Neural cell (in vitro differentiated cells): ENCODE measurements at regions not wholly inside any gene's neighbourhood (a gene's known extent, or its start where the extent isn't known, plus 50 kb on each side); places are given as distances from the start of the nearest gene placed in this dataset.

Experiments used
- H2AFZ ChIP-seq: fragments of 200-600, 300-800 bp; sonication (generic), shearing (Covaris generic); 2 replicates; pipeline ENCODE4 v1.6.0; 2014; ENCODE audit warnings: low read depth, mild to moderate bottlenecking, antibody characterized with exemption, low read length, moderate library complexity
- H3F3A ChIP-seq: fragments of 200-600 bp; shearing (Covaris generic); 2 replicates; pipeline ENCODE4 v1.6.1; 2016; ENCODE audit warnings: mild to moderate bottlenecking, moderate library complexity, mixed read lengths, antibody characterized with exemption, low read length; ENCODE audit not compliant: insufficient read depth, poor library complexity, severe bottlenecking
- H3K27ac ChIP-seq: fragments of 200-600, 300-800 bp; sonication (generic), shearing (Covaris generic); 2 replicates; pipeline ENCODE4 v1.5.1; 2014; ENCODE audit warnings: mild to moderate bottlenecking, low read length, moderate library complexity
- H3K27me3 ChIP-seq: fragments of 300-800, 200-600 bp; sonication (generic), shearing (Covaris generic); 2 replicates; pipeline ENCODE4 v1.6.0; 2014; ENCODE audit warnings: mild to moderate bottlenecking, low read depth, low read length, moderate library complexity; ENCODE audit not compliant: insufficient read depth
- H3K36me3 ChIP-seq: fragments of 300-800, 200-600 bp; sonication (generic), shearing (Covaris generic); 2 replicates; pipeline ENCODE4 v1.5.1; 2014; ENCODE audit warnings: mild to moderate bottlenecking, antibody characterized with exemption, low read length, moderate library complexity; ENCODE audit not compliant: insufficient read depth
- H3K4me2 ChIP-seq: fragments of 300-800, 200-600 bp; sonication (generic), shearing (Covaris generic); 2 replicates; pipeline ENCODE4 v1.6.0; 2014; ENCODE audit warnings: mild to moderate bottlenecking, low read length
- H3K4me3 ChIP-seq: fragments of 300-800, 200-600 bp; sonication (generic), shearing (Covaris generic); 2 replicates; pipeline ENCODE4 v1.5.1; 2014; ENCODE audit warnings: mild to moderate bottlenecking, low read length, moderate library complexity
- H3K79me2 ChIP-seq: fragments of 200-600 bp; shearing (Covaris generic); replicated peaks from 2 replicates; pipeline ENCODE4 v1.6.0; 2014; ENCODE audit warnings: mild to moderate bottlenecking, low read length, moderate library complexity; ENCODE audit not compliant: insufficient read depth
- H3K9ac ChIP-seq: fragments of 300-800, 200-600 bp; sonication (generic), shearing (Covaris generic); 2 replicates; pipeline ENCODE4 v1.6.1; 2016; ENCODE audit warnings: mild to moderate bottlenecking, low read length, mixed read lengths
- H3K9me2 ChIP-seq: fragments of 200-600 bp; shearing (Covaris generic); 2 replicates; pipeline ENCODE4 v1.6.1; 2016; ENCODE audit warnings: mild to moderate bottlenecking, low read length, mixed read lengths; ENCODE audit not compliant: insufficient read depth
- H3K9me3 ChIP-seq: fragments of 200-600, 300-800 bp; sonication (generic), shearing (Covaris generic); 2 replicates; pipeline ENCODE4 v1.6.1; 2016; ENCODE audit warnings: mild to moderate bottlenecking, mixed run types, low read length, moderate library complexity, mixed read lengths
- H4K20me1 ChIP-seq: fragments of 200-600 bp; shearing (Covaris generic); 2 replicates; pipeline ENCODE4 v1.6.1; 2016; ENCODE audit warnings: mild to moderate bottlenecking, mixed run types; ENCODE audit not compliant: insufficient read depth
- CTCF ChIP-seq: fragments of 450-650 bp; IDR thresholded peaks from 2 replicates; pipeline ENCODE4 v1.5.1; 2014; ENCODE audit warnings: antibody characterized with exemption, mild to moderate bottlenecking, moderate library complexity; ENCODE audit not compliant: poor library complexity, severe bottlenecking
- EP300 ChIP-seq: fragments of 450-650 bp; conservative IDR thresholded peaks from 2 replicates; pipeline ENCODE4 v1.6.1; 2014; ENCODE audit warnings: antibody characterized with exemption, mild to moderate bottlenecking, moderate library complexity; ENCODE audit not compliant: poor library complexity, severe bottlenecking
- EZH2 ChIP-seq: fragments of 200-600, 300-800 bp; shearing (Covaris generic), sonication (generic); IDR thresholded peaks from 2 replicates; pipeline ENCODE4 v1.6.1; 2014; ENCODE audit warnings: antibody characterized with exemption, low read length, borderline replicate concordance, mild to moderate bottlenecking; ENCODE audit not compliant: insufficient read depth, poor library complexity, severe bottlenecking
- MXI1 ChIP-seq: fragments of 450-650 bp; conservative IDR thresholded peaks from 2 replicates; pipeline ENCODE4 v1.6.1; 2014; ENCODE audit warnings: antibody characterized with exemption, mild to moderate bottlenecking; ENCODE audit not compliant: poor library complexity, severe bottlenecking
- POLR2AphosphoS5 ChIP-seq: IDR thresholded peaks from 2 replicates; pipeline ENCODE4 v1.6.1; 2012
- RAD21 ChIP-seq: fragments of 450-650 bp; conservative IDR thresholded peaks from 2 replicates; pipeline ENCODE4 v1.6.1; 2014; ENCODE audit warnings: antibody characterized with exemption, mild to moderate bottlenecking, moderate library complexity
- REST ChIP-seq: IDR thresholded peaks from 2 replicates; pipeline ENCODE4 v1.6.1; 2012; ENCODE audit warnings: borderline replicate concordance
- SMC3 ChIP-seq: fragments of 450-650 bp; conservative IDR thresholded peaks from 2 replicates; pipeline ENCODE4 v1.6.1; 2014; ENCODE audit warnings: antibody characterized with exemption, mild to moderate bottlenecking, moderate library complexity; ENCODE audit not compliant: poor library complexity
- TAF1 ChIP-seq: IDR thresholded peaks from 2 replicates; pipeline ENCODE4 v1.6.1; 2012; ENCODE audit warnings: low read depth

- no peak overlapping the region for H3K4me3 ChIP-seq
- H3K27me3 ChIP-seq = no peaks in the 10 kb centered on the region
- no peak overlapping the region for H3K4me2 ChIP-seq
- no peaks in the 10 kb centered on the region for H3K36me3 ChIP-seq
- no peak overlapping the region for H2AFZ ChIP-seq
- H3K79me2 ChIP-seq = no peaks in the 10 kb centered on the region
- no peaks in the 10 kb centered on the region for H4K20me1 ChIP-seq
- no peaks in the 10 kb centered on the region for H3F3A ChIP-seq
- H3K9me3 ChIP-seq = no peaks in the 10 kb centered on the region
- H3K27ac ChIP-seq = no peak overlapping the region
- no peak for TF ChIP-seq MXI1
- TF ChIP-seq REST = no peak
- no peak for TF ChIP-seq POLR2AphosphoS5
- no peak for TF ChIP-seq EZH2
- TF ChIP-seq TAF1 = no peak
- TF ChIP-seq RAD21 = no peak
- no peak for TF ChIP-seq SMC3
- TF ChIP-seq CTCF = no peak
- no peak for TF ChIP-seq EP300
- H3K9me2 ChIP-seq = no peaks in the 10 kb centered on the region
- no peak overlapping the region for H3K9ac ChIP-seq
Observed at GRCh38 chr5:5078009-5078897, 61.9 kb upstream of the ADAMTS16 start.

- H4K20me1 ChIP-seq = no peaks in the 10 kb centered on the region
- H3K36me3 ChIP-seq = no peaks in the 10 kb centered on the region
- no peak overlapping the region for H3K4me3 ChIP-seq
- no peaks in the 10 kb centered on the region for H3K27me3 ChIP-seq
- H3K9ac ChIP-seq = no peak overlapping the region
- no peak overlapping the region for H3K27ac ChIP-seq
- TF ChIP-seq REST = no peak
- no peak for TF ChIP-seq CTCF
- no peak for TF ChIP-seq TAF1
- no peak for TF ChIP-seq EP300
- no peak for TF ChIP-seq POLR2AphosphoS5
- TF ChIP-seq SMC3 = no peak
- no peak for TF ChIP-seq EZH2
- no peaks in the 10 kb centered on the region for H3F3A ChIP-seq
- H3K4me2 ChIP-seq = no peak overlapping the region
- no peaks in the 10 kb centered on the region for H3K9me3 ChIP-seq
- H2AFZ ChIP-seq = no peak overlapping the region
- no peaks in the 10 kb centered on the region for H3K79me2 ChIP-seq
- no peaks in the 10 kb centered on the region for H3K9me2 ChIP-seq
Observed at GRCh38 chr5:5079876-5080275, 60.3 kb upstream of the ADAMTS16 start.
